GM18909 (cell line): ENCODE measurements at regions not wholly inside any gene's neighbourhood (a gene's known extent, or its start where the extent isn't known, plus 50 kb on each side); places are given as distances from the start of the nearest gene placed in this dataset.
"Not testable (repeated sequence)": the region's sequence is repeated elsewhere in the genome, so short reads cannot be mapped to it uniquely, and the experiment has no call there.

Experiments used
- ATAC-seq: cut with Tn5 transposase; IDR thresholded peaks from one replicate; pipeline ENCODE4 v1.9.1; 2021; ENCODE audit warnings: mild to moderate bottlenecking; ENCODE audit not compliant: unreplicated experiment, poor library complexity

DNA sequence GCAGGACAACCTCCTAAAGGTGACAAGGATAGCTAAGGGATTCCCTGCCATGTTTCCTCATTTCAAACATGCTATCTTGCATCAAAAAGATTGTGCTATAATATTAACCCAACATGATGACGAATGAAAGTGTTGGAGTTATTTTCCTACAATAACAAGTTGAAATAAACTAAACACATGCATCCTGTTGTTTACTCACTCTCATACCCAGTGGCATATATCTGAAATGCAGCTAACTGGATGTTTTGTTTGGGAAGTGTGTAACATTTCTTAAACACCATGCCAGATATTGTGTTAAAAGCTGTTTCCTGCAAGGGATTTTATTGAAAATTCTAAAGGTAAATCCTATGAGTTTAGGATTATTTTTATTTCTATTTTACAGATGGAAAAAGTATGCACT lies 139.6 kb downstream of the TFPI2 start:
- no peak for ATAC-seq

DNA sequence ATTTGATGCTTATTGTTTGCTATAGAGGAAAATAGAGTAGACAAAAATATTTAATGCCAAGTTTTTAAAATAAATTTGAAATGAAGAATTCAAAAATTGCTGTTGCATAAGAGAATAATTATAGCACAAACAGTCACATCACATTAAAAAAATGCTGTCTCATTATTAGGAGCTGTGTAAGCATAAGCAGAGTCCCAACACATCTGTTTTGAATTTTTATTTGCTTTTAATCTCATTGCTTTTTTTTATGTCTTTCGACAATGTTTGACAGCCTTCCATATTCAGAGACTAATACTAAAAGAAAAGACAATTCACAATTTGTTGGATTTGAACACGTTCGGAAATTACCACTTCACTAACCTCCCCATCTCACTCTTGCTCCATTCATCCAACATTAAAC lies 143.5 kb downstream of the TFPI2 start:
- ATAC-seq = no peak

DNA sequence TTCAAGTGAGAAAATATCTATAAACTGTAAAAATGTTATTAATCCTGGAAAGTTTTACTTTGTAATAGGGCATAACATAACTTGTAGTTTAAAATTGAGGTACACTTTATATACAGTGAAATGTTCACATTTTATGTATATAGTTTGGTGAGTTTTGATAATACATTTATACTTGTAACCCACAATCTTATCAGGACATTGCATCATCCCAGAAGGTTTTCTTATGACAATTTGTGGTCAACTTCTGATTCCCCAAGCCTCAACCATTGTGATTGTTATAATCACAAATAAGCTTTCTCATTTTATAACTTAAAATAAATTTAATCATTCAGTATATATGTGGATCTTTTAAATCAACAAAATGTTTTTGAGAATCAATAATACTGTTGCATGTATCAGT lies 151.1 kb downstream of the TFPI2 start:
- ATAC-seq = no peak

DNA sequence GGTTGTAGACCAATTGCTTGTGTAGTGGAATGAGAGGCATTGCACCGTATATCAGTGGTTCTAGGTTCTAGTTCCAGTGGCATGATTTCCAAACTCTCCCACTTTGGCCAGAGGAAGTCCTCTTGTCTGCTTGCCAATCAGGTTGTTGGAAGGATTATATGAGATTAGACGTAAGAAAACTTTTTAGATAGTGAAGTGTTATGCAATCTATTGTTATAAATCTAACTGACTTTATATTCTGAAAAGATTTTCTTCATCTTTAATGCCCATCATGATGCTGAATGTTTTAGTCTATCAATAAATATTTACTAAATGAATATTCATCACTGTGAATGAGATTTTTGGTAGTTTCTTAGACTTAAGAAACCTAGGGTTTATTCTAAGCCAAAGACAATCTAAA lies 152.6 kb downstream of the TFPI2 start:
- no peak for ATAC-seq

DNA sequence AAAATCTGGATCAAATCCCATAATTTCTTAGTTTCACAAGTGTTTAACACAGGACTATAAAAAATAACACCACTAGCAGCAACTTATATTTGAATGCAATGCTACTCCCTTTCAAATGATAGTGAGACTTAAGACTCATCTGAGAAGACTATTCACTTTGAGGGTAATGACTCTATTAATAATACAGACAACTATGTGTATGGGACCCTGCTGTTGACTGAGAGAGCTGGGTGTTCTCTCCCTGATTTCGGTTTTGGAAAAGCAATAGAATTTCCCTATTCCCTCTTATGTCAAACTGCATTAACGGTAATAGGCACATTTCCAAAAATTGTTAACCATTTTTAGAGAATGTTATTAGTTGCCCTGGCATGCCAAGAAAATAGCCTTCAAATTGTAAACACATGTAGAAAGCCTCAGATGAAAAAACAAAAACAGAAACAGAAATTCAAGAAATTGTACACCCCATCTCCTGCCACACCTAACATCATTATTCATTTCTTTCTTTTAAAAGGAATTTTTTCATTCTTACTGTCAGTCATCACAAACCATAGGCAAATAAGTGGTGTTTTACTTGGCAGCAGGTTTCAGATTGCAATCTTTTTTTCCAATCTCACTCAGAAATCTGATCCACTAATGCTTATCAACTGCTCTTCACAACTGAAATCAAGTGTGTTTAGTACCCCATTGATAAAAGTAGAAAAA lies 153.7 kb downstream of the TFPI2 start:
- no peak for ATAC-seq

DNA sequence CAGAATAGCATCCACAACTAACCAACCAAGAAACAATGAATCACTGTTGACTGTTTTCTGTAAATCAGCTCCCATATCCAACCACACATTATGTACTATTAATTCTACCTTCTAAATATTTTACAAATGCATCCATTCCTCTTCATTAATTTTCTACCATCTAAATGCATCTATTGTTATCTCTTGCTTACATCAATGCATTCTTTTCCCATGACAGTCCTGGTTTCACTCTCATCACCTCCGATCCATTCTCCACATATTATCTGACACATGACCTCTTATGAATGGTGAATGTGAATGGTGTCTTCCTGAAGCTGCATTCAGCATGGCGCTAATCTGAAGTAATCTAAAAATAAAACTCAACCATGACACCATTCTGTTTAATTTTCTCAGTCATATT lies 153.8 kb upstream of the CALCR start:
- ATAC-seq = no peak

DNA sequence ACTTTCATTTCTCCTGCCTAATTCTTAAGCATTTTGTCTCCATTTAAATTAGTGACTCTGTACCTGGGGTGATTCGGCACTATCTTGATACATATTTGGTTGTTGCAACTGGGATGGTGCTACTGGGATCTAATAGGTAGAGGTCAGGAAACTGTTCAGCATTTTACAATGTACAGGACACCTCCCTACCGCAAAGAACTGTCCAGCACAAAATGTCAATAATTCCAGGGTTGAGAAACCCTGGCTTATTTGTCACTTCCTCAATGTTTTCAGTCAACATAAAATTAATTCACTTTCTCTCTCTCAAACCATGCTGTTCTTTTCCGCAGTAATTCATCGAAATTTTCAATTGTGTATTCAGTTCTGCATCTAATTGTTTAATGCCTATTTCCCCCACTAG lies 151.4 kb upstream of the CALCR start:
- no peak for ATAC-seq

DNA sequence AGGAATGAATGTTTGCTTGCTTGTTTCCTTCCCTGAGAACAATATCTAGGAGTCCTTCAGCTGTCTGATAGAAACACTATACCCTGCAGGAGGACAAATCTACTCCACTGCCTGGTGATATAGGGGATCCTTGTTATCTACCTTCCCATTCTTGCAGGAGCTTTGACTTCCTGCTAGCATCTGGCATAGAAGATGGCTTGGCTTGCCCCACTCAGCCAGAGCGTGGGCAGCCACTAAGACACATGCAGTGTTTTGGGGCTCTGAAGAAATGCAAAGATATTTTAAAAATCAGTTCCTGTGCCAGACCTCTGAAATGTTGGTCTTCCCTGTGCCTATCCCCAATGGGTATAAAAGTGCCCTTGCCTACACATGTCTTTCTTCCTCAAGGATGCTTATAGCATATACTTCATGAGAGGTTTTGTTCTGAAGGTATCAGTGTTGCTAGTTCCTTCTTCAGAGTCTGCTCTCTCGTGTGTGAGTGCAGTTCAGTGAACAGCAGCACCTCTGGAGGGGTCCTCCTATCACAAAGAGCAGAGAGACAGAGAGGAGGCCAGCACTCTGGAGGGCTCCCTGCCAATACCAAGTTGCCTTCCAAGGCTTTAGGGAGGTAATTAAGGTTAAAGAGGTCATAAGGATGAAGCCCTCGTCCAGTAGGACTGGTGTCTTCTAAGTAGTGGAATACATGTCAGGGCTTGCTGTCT lies 149.1 kb upstream of the CALCR start:
- no peak for ATAC-seq

DNA sequence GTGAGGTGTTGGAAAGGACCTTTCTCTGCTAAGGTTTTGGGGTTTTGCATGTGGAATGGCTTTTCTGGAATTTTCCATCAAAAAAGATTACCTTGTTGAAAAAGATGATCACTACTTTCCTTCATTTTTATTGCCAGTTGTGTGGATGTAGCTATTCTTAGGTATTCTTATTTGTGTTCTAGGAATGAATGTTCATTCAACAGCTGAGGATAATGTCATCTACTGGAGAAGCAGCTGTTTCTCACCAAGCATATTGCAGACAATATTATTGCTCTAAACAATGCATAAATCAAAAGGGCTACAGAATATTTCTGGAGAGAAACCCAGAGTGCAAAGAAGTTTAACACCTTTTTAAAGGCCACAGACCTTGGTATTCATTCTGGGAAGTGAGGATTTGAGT lies 145.6 kb upstream of the CALCR start:
- no peak for ATAC-seq

DNA sequence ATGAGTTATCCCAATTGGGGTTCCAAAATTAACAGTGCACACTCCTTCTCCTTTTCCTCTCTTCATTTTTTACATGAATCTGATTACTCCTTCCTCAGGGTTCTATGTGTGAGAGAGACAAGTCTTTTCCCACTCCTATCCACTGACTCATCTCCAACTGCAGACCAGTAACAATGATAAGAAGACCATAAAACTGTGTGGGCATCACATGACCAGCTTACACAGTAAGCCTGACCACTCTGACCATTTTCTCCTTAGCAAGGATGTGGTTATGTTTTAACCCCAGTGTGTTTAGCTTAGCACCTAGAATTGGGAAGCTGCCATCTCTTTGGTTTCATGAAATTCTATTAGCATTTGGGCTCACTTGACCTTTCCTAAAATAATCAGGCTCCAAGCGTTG lies 145.0 kb upstream of the CALCR start:
- ATAC-seq = no peak

DNA sequence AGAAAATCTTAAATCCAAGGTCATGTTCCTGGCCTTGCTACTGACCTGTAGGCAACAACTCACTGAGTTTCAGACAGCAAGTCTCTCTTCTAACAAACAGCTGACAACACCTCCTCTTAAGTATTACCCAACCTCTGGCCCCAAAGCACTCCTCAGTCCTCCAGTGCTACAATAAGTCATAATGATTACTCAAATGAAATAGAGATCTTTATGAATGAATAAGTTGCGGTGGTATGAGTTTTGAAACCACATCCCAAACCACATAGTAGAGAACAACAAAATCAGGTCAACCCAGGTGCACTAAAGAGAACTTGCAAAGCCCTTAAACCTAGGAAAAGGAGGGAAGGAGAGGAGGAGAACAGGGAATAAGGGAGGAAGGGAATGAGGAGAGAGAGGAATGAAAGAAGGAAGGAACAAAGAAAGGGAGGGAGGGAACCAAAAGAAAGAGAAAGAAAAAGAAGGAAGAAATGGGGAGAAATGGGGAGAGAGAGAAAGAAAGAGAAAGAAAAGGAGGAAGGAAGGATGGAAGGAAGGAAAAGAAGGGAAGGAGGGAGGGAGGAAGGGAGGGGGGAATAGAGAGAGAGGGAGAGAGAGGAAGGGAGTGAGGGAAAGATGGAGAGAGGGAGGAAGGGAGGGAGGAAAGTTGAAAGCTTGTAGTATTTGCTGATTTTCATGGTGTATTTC lies 142.8 kb upstream of the CALCR start:
- ATAC-seq = no peak

DNA sequence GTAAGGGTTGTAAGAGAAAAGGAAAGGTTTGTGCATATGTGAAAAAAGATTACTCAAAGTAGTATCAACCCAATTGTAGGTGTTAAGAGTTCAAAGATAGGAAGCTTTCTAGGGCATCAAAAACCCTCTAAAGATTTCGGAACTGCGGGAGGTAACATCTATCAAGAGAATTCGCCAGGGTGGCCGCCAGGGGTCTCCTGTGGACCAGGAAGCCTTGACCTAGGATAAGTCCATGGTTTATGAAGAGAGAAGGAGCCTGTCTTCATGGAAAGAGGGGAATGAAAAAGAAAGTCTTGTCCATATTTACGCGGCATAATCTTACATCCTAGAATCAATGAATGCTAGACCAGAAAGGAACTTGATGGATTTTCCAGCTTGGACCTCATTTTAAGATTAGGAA lies 140.7 kb upstream of the CALCR start:
- peak; percentile 66 for ATAC-seq

DNA sequence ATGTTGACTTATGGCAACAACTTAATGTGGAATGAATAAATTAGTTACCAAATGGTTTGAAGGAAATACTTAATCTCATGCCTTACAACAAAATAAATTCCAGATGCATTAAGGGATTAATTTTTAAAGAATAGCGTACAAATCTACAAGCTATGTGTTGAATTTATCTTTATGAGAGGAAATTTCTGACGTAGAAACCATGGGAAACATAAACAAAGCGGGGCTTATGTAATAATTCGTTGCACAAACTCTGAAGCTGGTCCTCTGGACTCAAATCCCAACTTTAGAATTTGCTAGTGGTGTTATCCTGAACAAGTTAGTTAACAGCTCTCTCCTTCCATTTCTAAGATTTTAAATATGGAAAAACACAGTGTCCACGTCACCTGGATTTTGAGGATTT lies 137.4 kb upstream of the CALCR start:
- no peak for ATAC-seq

DNA sequence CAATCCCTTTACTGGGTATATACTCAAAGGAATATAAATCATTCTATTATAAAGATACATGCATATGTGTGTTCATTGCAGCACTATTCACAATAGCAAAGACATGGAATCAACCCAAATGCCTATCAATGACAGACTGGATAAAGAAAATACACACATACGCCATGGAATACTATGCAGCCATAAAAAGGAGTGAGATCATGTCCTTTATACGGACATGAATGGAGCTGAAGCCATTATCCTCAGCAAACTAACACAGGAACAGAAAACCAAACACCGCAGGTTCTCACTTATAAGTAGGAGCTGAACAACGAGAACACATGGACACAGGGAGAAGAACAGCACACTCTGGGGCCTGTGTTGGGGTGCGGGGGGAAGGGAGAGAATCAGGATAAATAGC lies 133.7 kb upstream of the CALCR start:
- not testable (repeated sequence) for ATAC-seq

DNA sequence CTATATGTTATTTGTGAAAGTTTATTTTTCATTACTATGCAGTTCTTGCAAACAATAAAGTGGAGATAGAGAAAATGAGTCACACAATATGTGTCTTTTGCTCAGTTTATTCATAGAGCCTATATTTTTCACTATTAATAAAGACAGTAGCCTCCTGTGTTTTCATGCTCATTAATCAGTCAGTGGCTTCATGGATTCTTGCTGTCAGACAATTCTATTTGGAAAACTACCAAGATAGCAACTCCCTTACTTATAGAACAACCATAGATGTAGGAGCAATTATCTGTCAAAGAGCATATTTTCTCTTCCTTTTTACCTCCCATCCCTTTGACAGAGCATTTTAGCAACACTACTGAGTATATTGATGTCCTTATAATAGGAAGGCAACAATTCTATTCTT lies 132.7 kb upstream of the CALCR start:
- ATAC-seq = no peak

DNA sequence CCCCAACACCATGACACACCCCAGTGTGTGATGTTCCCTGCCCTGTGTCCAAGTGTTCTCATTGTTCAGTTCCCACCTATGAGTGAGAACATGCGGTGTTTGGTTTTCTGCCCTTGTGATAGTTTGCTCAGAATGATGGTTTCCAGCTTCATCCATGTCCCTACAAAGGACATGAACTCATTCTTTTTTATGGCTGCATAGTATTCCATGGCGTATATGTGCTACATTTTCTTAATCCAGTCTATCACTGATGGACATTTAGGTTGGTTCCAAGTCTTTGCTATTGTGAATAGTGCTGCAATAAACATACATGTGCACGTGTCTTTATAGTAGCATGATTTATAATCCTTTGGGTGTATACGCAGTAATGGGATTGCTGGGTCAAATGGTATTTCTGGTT lies 131.6 kb upstream of the CALCR start:
- ATAC-seq = not testable (repeated sequence)

DNA sequence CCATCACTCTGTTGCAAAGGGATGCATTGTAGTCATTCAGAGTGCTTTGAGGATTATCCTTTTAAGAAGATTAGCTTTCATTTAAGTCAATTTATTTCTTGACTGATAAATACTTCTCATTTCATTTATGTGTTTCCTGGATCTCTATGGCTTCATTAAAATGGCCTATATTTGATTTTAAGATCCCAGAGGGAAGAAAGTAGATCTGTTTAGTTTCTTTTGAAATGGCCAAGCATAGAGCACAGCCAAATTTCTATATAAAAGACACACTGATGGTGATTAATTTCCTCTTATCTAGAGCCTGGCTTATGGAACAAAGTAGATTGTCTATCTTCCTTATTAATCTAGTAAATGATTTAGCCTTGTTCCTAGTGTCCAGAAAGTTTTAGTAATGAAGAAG lies 129.7 kb upstream of the CALCR start:
- no peak for ATAC-seq

DNA sequence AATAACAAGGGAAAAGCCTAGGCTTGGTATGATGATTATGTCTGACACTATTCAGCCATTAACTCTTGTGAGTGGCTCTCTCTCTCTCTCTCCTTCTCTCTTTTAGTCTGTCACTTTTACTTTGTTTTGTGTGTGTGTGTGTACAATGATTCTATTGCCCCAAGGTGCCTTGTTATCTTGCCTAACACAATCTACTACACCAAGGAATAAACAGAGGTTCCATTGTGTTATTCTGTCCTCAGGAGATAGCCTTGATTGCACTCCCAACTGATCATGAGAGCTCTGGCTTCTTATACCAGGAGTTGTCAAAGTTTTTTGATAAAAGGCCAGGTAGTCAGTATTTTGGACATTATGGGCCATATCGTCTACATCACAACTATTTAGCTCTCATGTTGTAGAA lies 123.4 kb upstream of the CALCR start:
- ATAC-seq = no peak

DNA sequence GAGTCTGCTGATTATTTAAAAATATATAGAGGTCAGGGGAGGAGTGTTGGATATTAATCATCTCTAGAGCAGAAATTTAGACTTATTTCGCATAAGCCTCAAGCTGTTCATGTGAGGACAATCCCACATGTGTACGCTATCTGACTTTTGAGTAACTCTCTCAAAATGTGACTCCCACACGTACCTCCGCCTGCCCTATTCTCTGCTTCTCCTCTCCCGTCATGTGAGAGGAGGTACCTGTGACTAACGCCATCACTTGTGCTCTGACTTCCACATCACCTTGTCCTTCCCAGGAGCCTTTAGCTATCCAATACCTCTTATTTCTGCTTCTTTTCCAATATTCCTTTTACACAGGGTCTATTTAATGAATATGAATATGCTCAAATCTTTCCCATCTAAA lies 119.3 kb upstream of the CALCR start:
- no peak for ATAC-seq

DNA sequence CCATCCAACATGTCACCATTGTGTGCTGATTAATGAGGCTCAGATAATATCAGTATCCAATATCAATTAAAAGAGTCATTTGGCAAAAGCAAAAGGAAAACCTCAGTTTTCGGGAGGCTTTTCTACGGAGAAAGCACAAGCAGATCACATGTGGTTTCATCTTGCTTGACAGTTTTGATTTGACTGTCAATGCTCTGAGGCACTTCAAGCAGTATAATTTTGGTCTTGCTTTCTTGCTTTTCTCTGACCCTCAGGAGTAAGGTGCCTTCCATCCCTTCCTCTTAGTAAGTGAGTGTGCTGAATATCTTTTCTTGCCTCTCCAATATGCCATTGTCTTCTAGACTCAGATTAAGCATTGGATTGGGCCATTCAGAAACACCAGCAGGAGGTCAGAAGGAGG lies 115.5 kb upstream of the CALCR start:
- no peak for ATAC-seq

DNA sequence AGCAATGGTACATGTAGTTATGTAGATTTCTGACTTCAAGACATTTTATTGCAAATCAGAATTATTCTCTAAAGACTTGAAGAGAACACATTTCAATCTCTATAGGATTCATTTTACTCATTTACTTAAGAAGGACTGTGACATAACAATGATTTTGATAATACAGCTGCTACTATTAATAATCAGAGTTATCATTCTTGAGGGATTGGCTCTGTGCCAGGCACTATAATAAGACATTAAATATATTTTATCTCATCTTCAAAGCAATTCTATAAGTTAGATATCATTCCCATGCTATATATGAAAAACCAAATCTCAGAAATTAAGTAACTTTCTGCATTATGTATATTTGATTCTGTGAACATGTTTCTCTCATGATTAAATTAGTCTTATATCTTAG lies 103.7 kb upstream of the CALCR start:
- no peak for ATAC-seq
